DMS79 (cell line): ENCODE measurements at regions not wholly inside any gene's neighbourhood (a gene's known extent, or its start where the extent isn't known, plus 50 kb on each side); places are given as distances from the start of the nearest gene placed in this dataset.

Source experiments
- DNase-seq: peaks from one replicate; lab custom pipeline; 2025; lab: John Stamatoyannopoulos, UW

- no peak for DNase-seq
Measured at GRCh38 chr4:74651198-74651597, 143.1 kb downstream of the BTC start.

DNA sequence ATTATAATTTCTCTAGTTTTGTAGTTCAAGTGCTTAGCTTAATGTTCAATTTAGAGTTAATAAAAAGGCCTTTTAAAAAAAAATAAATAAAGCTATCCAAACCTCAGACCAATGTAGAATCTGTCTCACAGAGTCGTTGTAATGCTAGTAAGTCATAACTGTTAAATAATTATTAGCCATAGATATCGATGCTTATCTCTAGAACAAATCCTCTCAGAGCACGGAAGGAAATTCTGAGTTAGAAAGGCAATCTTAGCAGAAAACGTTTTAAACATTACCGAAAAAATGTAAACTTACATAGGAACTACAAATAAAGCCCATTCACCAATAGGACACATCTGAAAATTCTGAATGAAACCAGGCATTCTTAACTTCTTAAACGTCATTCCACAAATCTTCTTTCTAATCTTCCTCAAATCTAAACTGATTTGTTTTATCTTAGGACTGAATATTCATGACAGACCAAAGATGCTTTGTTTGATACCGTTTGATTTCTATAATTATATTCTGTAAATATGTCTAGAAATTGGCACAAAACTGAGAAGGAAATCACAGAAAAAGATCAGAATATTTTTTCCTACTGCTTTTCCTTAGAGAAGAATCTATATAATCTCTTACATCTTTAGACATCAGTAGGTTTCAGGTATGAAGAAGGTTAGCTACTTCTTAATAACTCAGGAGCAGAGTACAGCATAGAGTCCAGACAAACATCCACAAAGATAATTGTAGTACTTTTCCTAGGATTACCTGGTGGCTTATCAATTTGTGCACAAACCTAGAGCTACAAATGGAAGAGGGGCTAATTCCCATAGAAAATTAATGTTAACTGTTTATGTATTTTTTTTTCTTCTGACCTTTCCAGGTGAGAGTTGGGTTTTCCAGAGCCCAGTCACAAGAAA lies 140.7 kb downstream of the BTC start:
- DNase-seq: no peak

DNA sequence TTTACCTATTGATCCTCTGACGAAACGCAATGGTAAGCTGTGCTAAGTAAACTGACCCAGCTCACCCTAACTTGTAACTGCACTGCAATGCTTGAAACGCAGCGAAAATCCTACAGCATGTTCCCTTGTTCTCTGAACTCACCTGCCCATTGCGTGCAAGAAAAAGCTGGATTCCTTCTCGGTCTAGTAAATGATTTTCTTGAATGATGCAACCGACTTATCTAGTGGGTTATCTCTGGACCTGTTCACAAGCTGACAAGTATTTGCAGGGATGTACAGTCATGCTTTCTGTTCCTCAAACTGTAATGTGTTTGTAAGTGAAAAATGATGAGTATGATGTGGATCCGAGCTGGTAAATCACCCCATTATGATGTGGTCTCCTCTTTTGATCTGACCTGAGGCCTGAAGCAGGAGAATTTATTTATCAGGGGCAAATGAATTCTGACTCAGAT lies 140.1 kb downstream of the BTC start:
- DNase-seq: no peak

DNA sequence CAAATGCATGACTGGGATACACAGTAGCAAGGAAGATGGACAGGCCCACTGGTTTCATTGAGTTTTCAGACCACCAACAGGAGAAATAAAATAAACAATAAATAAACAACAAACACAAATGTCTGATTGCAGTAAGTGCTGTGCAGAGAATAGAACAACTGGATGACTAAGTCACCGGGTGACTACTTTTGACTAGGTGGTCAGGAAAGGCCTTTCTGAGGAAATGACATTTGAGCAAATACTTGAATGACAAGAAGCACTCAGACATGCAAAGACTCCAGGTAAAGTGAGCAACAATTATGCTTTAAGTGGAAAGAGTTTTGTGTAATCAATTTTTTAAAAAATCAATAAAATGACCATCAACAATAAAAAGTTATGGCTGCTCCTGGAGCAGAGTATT lies 137.7 kb downstream of the BTC start:
- no peak for DNase-seq

DNA sequence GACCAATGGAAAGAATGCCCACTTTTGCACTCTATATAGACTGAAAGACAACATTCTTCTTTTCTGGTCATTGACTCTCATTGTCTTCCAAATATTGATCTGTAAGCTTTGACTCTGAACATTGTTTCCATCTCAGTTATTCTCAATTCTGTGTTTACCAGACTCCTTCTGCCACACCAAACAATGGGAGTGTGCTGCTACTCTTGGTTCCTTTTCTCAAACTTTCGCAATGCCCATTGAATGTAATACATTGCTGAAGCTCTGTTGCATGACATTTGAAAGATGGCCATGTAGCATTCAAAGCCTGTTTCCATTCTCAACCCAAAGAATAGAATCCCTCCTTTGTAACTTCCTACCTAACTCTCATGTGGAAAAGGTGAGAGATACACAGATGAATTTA lies 136.2 kb downstream of the BTC start:
- no peak for DNase-seq

- no peak for DNase-seq
Measured at GRCh38 chr4:74659576-74660411, 134.5 kb downstream of the BTC start.

DNA sequence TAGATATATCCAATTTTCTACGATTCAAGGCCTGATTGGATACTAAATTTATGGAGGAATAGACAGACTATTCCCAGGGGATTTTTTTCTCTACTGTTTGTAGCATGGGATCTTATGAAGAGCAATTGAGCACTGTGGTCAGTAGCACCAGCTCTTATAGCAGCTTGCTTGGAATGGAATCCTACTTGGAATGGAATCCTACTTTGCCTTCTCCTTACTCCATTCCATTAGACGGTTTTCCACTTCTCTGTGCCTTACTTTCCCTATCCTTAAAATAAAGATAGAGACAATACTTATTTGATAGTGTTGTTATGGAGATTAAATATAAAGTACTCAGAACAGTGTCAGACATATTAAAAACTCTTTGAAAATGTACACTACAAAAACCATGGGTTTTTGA lies 133.5 kb downstream of the BTC start:
- no peak for DNase-seq

GRCh38 chr4:74661427-74662201 lies 132.7 kb downstream of the BTC start:
- no peak for DNase-seq

DNA sequence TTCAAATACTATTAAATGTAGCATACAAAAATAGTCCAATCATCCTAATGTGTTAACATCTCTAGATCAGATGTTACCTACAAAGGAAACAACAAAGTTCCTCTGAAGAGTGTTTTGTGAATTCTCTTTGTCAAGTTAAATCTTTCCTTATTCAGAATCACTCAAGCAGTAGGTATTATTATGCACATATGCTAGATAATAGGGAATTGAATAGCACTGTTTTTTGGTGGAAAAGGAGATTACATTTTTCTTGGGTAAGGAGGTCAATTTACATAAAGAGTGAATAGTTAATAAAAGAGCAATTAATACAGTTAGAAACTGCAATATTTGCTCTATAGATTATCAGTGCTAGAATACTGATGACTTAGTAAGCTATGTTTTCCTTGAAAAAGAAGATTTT lies 130.7 kb downstream of the BTC start:
- DNase-seq: no peak

DNA sequence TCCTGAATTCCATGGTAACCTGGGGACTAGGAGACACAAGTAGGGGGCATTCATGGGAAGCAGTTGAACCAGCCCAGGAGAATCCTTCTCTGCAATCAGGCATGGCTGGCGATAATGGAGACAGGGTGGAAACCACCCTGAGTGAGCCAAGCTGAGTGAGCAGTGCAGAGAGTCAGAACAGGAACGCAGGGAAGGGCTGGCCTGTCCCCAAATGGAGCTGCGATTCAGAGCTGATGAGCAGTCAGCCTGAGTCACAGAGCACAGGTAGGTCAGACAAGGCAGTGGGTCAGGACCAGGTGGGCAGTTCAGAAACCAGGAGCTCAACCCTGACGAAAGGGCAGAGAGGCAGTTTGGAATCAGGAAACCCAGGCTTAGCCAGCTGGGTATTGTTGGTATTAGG lies 129.0 kb downstream of the BTC start:
- DNase-seq: no peak

- no peak for DNase-seq
Measured at GRCh38 chr4:74665876-74666275, 128.4 kb downstream of the BTC start.

GRCh38 chr4:74667438-74667837 lies 126.9 kb downstream of the BTC start:
- no peak for DNase-seq

GRCh38 chr4:74667944-74668343 lies 126.4 kb downstream of the BTC start:
- DNase-seq: no peak

DNA sequence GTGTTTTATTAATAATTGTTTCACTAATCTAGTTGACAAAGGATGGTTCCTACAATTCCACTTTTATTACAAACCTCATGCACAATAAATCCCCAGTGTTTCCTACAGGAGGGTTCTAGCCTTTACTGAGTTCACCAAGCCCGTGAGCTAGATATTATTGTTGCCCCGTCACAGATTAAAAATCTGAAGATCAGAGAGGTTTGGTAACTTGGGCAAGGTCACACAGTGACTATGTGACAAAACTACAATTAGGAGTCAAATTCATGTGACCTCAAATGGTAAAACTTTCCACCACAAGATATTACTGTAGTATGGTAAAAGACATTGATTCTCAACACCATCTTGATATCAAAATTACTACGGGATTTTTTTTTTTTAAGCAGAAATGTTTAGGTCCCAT lies 124.6 kb downstream of the BTC start:
- no peak for DNase-seq

DNA sequence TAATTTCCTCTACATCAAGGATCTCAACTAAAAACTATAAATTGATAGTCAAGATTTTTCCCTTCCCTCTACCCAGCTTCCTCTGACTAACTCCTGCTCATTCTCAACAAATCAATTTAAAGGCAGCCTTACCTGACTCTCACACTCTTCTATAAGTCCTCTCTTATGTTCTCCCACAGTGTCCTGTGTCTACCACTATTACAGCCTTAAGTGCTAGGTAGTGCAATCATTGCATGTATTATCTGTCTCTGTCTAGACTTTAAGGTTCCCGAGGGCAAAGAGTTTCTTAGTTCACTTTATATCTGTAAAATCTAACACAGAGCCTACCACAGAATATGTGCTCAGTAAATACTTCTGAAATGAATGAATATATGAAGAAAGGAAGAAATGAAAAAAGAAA lies 123.7 kb downstream of the BTC start:
- DNase-seq: no peak

DNA sequence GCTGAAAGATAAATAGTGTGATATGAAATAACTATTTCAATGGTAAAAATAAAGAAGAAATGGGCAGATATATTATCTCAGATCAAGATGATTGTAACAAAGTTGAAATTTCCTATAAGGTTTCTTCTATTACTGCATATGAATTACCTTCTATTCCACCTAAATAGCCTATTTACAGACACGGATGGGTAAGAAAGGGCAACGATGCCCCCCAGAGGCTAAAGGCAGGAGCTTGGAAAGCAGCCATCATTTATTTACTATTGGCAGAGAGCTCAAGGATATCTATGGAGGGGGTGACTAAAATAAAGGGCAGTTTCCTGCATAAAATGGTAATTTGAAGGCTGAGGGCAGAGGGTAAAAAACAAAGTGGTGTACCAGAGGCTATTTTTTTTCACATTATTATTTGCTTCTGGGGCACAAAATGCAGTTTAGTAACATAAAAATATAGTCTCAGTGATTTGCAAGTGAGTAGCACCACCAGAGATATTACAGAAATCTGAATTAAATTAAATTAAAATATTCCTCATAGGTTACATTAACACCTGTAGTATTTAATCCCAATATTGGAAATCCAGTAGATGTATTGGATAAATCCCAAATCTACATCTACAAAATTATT lies 123.1 kb downstream of the BTC start:
- no peak for DNase-seq

GRCh38 chr4:74674750-74675149 lies 119.6 kb downstream of the BTC start:
- DNase-seq: no peak

DNA sequence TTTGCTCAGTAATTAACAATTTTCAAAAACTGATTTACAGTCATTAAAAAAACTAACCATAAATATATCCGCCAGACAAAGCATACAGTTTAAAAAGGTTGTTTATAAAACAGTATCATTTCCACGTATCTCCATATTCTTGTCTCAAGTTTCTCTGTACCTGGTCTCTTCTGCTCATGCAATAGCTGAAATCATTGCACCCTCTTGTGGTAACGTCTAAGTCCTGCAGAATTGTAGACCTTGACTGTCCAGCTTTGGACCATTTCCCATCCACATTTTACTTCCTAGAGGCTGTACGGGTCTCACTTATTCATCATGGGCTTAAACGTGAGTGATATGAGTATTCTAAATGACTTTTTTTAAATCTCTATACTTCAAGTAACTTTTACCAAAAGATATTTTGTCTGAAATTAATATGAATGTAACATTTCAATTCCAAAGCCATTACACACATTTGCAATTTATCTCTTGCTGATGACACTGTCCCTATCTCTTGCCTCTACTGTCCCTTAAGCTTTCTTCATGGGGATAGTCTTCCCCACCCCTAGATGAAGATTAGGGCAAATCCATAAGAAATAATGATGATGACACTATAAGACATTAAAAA lies 118.5 kb downstream of the BTC start:
- DNase-seq: no peak

- DNase-seq: no peak
Measured at GRCh38 chr4:74682567-74683359, 111.6 kb downstream of the BTC start.

DNA sequence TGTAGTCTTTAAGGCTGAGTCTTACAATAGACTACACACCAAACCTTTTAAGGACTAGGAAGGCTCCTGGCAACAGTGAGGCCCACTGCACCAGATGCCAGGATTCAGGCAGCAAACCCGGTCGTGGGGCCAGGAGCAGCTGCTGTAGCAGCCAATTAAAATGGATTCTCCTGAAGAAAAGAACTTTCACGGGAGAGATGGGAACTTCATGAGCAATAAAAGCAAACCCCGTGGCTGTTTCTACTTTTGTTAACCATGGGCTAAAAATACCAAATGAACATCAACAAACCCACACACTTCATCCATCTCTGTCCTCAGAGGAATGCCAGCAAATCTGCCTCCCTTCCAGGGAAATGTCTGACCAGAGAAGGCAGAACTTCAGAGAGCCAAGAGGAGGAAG lies 101.4 kb downstream of the BTC start:
- DNase-seq: no peak
